Brain microvascular endothelial cell (primary cell): ENCODE measurements at regions not wholly inside any gene's neighbourhood (a gene's known extent, or its start where the extent isn't known, plus 50 kb on each side); places are given as distances from the start of the nearest gene placed in this dataset.

Source experiments
- DNase-seq: peaks from one replicate; pipeline ENCODE4 v3.0.0-alpha.2; 2020
- H3K27ac ChIP-seq: fragments of 250-450 bp; sonication (Bioruptor Pico); 2 replicates; pipeline ENCODE4 v1.5.1; 2020; ENCODE audit warnings: mild to moderate bottlenecking, moderate library complexity
- H3K27me3 ChIP-seq: fragments of 250-450 bp; sonication (Bioruptor Pico); replicated peaks from 2 replicates; pipeline ENCODE4 v1.5.1; 2020; ENCODE audit warnings: mild to moderate bottlenecking
- H3K36me3 ChIP-seq: fragments of 250-450 bp; sonication (Bioruptor Pico); replicated peaks from 2 replicates; pipeline ENCODE4 v1.5.1; 2020; ENCODE audit warnings: mild to moderate bottlenecking
- H3K4me3 ChIP-seq: 2 replicates; pipeline ENCODE4 v1.5.1; 2011; ENCODE audit warnings: low read depth, mild to moderate bottlenecking, control low read depth, low read length, moderate library complexity
- CTCF ChIP-seq: IDR thresholded peaks from 2 replicates; pipeline ENCODE4 v1.5.1; 2011; ENCODE audit warnings: low read depth, mild to moderate bottlenecking, moderate library complexity, low read length, control low read depth, inconsistent platforms; ENCODE audit errors: missing control alignments
- in situ Hi-C: cut with HindIII; loops from 2 replicates; pipeline ENCODE4 v1.10.0; 2017; ENCODE audit warnings: low sequenced_read_pairs, low pct_ligation_motif_present

- Histone ChIP-seq H3K27ac (no peak overlapping the region), H3K27me3 (no peaks in the 10 kb centered on the region), H3K4me3 (no peak overlapping the region), H3K36me3 (no peaks in the 10 kb centered on the region)
- no peak for DNase-seq
- TF ChIP-seq CTCF: no peak
- in situ Hi-C loops: no loop called here
Observed at GRCh38 chr14:48390346-48390745, 714.9 kb upstream of the MDGA2 start.

DNA sequence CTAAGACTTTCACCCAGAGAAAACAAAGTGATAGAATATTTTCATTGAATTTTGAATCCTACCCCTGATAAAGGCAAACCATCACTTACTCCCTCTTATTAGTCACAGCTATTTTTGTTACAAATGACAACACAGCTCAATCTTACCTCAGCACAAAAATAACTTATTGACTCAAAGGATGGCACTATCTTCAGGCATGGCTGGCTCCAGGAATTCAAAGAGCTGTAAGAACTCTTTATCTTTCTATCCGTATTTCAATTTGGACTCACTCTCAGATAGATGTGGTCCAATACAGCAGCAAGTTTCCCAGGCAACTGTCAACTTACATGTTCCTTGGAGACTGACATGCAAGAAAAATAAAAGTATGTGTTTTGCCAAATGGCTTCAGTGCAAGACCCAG lies 709.4 kb upstream of the MDGA2 start:
- in situ Hi-C loops: no loop called here

GRCh38 chr14:48382961-48383360 lies 707.6 kb upstream of the MDGA2 start:
- in situ Hi-C loops: no loop called here
- Histone ChIP-seq H3K4me3 (no peak overlapping the region), H3K36me3 (no peaks in the 10 kb centered on the region), H3K27ac (no peak overlapping the region), H3K27me3 (no peaks in the 10 kb centered on the region)
- no peak for TF ChIP-seq CTCF
- DNase-seq: no peak

More for the DNA sequence above, 709.4 kb upstream of the MDGA2 start:
- DNase-seq: no peak
- Histone ChIP-seq H3K36me3 (no peaks in the 10 kb centered on the region), H3K27ac (no peak overlapping the region), H3K27me3 (no peaks in the 10 kb centered on the region), H3K4me3 (no peak overlapping the region)
- TF ChIP-seq CTCF: no peak

DNA sequence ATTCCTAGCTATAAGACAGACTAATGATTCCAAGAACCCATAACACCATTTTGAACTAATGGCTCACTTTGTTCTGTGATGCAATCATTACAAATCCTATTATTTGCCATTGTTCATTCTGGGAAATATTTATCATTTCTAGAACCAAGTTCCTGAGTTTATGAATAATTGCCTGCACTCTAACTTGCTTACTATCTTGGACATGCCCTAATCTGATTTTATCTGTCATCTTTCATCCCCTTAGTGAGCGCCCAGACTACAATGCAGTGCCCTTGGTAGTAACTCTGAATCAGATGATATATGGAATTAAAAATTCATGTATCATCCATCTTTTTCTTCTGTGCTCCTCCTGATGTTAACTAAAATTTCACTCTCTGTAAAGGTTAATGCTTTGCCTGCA lies 703.1 kb upstream of the MDGA2 start:
- no peaks in the 10 kb centered on the region for H3K27me3 ChIP-seq
- no peak overlapping the region for H3K27ac ChIP-seq
- DNase-seq: no peak
- in situ Hi-C loops: no loop called here
- no peak overlapping the region for H3K4me3 ChIP-seq
- no peak for TF ChIP-seq CTCF
- no peaks in the 10 kb centered on the region for H3K36me3 ChIP-seq

DNA sequence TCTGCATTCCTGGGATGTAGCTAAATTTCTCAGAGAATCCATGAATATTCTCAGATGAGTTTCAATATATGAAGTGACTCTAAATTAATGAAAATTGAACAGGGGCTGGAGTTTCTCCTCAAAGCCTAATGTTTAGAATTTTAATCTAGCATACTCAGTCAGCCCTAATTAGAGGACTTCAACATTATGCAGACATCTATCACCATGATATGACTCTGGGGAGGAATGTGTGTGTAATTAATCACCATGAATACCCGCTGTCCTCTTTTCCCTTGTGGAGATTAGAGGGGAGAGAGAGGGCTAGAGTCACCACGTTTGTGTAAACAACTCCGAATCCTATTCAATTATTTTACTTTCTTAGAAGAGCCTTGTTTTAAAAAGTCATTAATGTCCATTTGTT lies 698.6 kb upstream of the MDGA2 start:
- H3K36me3 ChIP-seq: no peaks in the 10 kb centered on the region
- TF ChIP-seq CTCF: no peak
- DNase-seq: no peak
- no peak overlapping the region for H3K27ac ChIP-seq
- no peak overlapping the region for H3K4me3 ChIP-seq
- no peaks in the 10 kb centered on the region for H3K27me3 ChIP-seq
- in situ Hi-C loops: no loop called here

DNA sequence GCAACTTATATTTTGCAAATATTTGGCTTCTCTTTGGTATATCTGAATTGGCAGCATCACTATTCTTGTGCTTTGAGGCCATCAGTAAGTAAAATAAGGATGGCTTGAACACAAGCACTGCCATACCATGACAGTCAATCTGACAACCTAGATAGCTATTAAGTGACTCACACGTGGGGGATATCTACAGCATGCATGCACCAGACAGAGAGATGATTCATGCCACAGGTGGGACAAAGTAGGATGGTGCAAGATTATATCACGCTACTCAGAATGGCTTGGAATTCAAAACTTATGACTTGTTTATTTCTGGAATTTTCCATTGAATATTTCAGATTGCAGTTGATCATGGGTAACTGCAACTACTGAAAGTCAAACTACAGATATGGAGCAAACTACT lies 675.6 kb upstream of the MDGA2 start:
- no peaks in the 10 kb centered on the region for H3K36me3 ChIP-seq
- in situ Hi-C loops: no loop called here
- no peak for TF ChIP-seq CTCF
- no peaks in the 10 kb centered on the region for H3K27me3 ChIP-seq
- H3K27ac ChIP-seq: no peak overlapping the region
- H3K4me3 ChIP-seq: no peak overlapping the region
- no peak for DNase-seq
